PC-9 (cell line): ENCODE measurements at regions not wholly inside any gene's neighbourhood (a gene's known extent, or its start where the extent isn't known, plus 50 kb on each side); places are given as distances from the start of the nearest gene placed in this dataset.

ENCODE experiments used
- BruUV-seq: library from RNA; stranded (reverse); fragments of 400-500 nt; replicated peaks from 2 replicates; lab custom pipeline; 2021; lab: Mats Ljungman, UMichigan
- CTCF ChIA-PET: fragments of 300-600 bp; sonication (Branson Sonifier 250); formaldehyde crosslinking; loops from one replicate; lab custom pipeline; 2022; ENCODE audit warnings: antibody characterized with exemption; lab: Charles Lee
- POLR2A ChIA-PET: fragments of 300-600 bp; sonication (Branson Sonifier 250); formaldehyde crosslinking; loops from one replicate; lab custom pipeline; 2022; ENCODE audit warnings: antibody characterized with exemption; ENCODE audit not compliant: unreplicated experiment; lab: Charles Lee
- DNase-seq, 2 experiments: peaks; one replicate each; pipeline versions ENCODE4 v3.0.0 to v3.0.0-alpha.2; 2015 to 2022; ENCODE audit warnings: mixed read lengths in 1 of 2
- H2AFZ ChIP-seq: fragments of 200-600 bp; sonication (generic); 2 replicates; pipeline ENCODE4 v1.8.1; 2017; ENCODE audit warnings: antibody characterized with exemption
- H3F3A ChIP-seq: fragments of 200-600 bp; sonication (generic); 2 replicates; pipeline ENCODE4 v1.8.1; 2017; ENCODE audit warnings: antibody characterized with exemption, mild to moderate bottlenecking, low read depth; ENCODE audit not compliant: insufficient read depth
- H3K27ac ChIP-seq: fragments of 200-600 bp; sonication (generic); 2 replicates; pipeline ENCODE4 v1.6.1; 2016; ENCODE audit warnings: mixed run types
- H3K27me3 ChIP-seq: fragments of 200-600 bp; sonication (generic); 2 replicates; pipeline ENCODE4 v1.6.1; 2016; ENCODE audit warnings: low read depth, mixed run types; ENCODE audit not compliant: insufficient read depth
- H3K36me3 ChIP-seq: fragments of 200-600 bp; sonication (generic); 2 replicates; pipeline ENCODE4 v1.6.1; 2016; ENCODE audit warnings: low read depth, mixed run types
- H3K4me1 ChIP-seq: fragments of 200-600 bp; sonication (generic); replicated peaks from 2 replicates; pipeline ENCODE4 v1.6.1; 2016; ENCODE audit warnings: mixed run types; ENCODE audit not compliant: insufficient read depth
- H3K4me2 ChIP-seq: fragments of 200-600 bp; sonication (generic); 2 replicates; pipeline ENCODE4 v1.6.1; 2017; ENCODE audit warnings: mixed run types
- H3K4me3 ChIP-seq: fragments of 200-600 bp; sonication (generic); 2 replicates; pipeline ENCODE4 v1.6.1; 2016; ENCODE audit warnings: mixed run types
- H3K79me2 ChIP-seq: fragments of 200-600 bp; sonication (generic); 2 replicates; pipeline ENCODE4 v1.6.1; 2017; ENCODE audit warnings: low read depth, mixed run types
- H3K9me2 ChIP-seq: fragments of 200-600 bp; sonication (generic); 2 replicates; pipeline ENCODE4 v1.8.1; 2017; ENCODE audit warnings: mild to moderate bottlenecking; ENCODE audit not compliant: insufficient read depth
- H3K9me3 ChIP-seq: fragments of 200-600 bp; sonication (generic); 2 replicates; pipeline ENCODE4 v1.8.1; 2016; ENCODE audit warnings: low read depth; ENCODE audit not compliant: insufficient read depth
- H4K20me1 ChIP-seq: fragments of 200-600 bp; sonication (generic); 2 replicates; pipeline ENCODE4 v1.8.1; 2017; ENCODE audit not compliant: insufficient read depth
- CTCF ChIP-seq: fragments of 200-600 bp; sonication (generic); conservative IDR thresholded peaks from 2 replicates; pipeline ENCODE4 v1.6.1; 2017; ENCODE audit warnings: mixed run types, antibody characterized with exemption, mild to moderate bottlenecking, moderate library complexity
- EZH2 ChIP-seq: fragments of 200-600 bp; sonication (generic); IDR thresholded peaks from 2 replicates; pipeline ENCODE4 v1.8.0; 2017; ENCODE audit warnings: antibody characterized with exemption, low read depth
- intact Hi-C: fragments of 100-400 bp; cut with micrococcal nuclease; formaldehyde crosslinking; loops from one replicate; pipeline ENCODE4 v1.10.0; 2022; ENCODE audit not compliant: unreplicated experiment

DNA sequence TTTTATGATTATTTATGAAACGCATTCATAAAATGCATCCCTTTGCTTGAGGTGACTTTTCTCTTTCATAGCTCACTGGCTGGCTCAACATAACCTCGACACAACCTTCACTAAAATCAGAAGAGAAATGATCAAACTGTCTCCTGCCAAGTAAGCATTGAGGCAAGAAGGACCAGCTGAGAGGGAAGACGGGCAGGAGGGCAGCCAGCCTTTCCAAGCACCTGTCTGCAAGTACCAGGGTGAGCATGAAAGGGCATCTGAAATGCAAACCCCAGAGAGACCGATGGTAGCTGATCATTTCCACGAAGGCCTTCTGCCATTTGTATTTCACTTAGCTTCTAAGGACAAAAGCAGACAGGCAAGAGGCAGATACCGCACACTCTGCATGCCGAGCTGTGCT, 52.1 kb upstream of the RPH3AL start:
- TF ChIP-seq CTCF (no peak), EZH2 (no peak)
- H3K27me3 ChIP-seq = peaks cover 22% of the 10 kb centered on the region

More for the DNA sequence above, 52.1 kb upstream of the RPH3AL start:
- H3K4me3 ChIP-seq = no peak overlapping the region
- H3F3A ChIP-seq = no peaks in the 10 kb centered on the region
- BruUV-seq = no TSS peak
- no peak for DNase-seq
- H3K36me3 ChIP-seq = no peaks in the 10 kb centered on the region
- no peaks in the 10 kb centered on the region for H3K9me3 ChIP-seq
- H3K79me2 ChIP-seq = no peaks in the 10 kb centered on the region
- H3K4me2 ChIP-seq = no peak overlapping the region
- H3K4me1 ChIP-seq = peaks cover 6% of the 10 kb centered on the region
- POLR2A ChIA-PET = interaction anchor here (0.7 kb wide), 1 partner anchor 706 kb away, joined by 4 read pairs; no protein-coding TSS in a partner anchor
- H3K9me2 ChIP-seq = no peaks in the 10 kb centered on the region
- CTCF ChIA-PET = no interaction called here
- no peak overlapping the region for H3K27ac ChIP-seq
- H2AFZ ChIP-seq = no peak overlapping the region
- intact Hi-C loops = no loop called here
- H4K20me1 ChIP-seq = no peaks in the 10 kb centered on the region
